Activated naive CD4-positive, alpha-beta T cell treated with anti-CD3 and anti-CD28 coated beads, Interleukin-2, amount 50 U/mL, for 72 hours (primary cell): ENCODE measurements at regions not wholly inside any gene's neighbourhood (a gene's known extent, or its start where the extent isn't known, plus 50 kb on each side); places are given as distances from the start of the nearest gene placed in this dataset.

Experiments used
- ATAC-seq, 2 donors: fragments of 150-1000 bp; cut with Tn5 transposase; 2 replicates each; pipeline ENCODE4 v1.10.0; 2021; ENCODE audit warnings: mild to moderate bottlenecking in 2 of 2, moderate library complexity in 2 of 2
- DNase-seq, 2 donors: peaks; one replicate each; pipeline ENCODE4 v3.0.0; 2021 to 2022; ENCODE audit warnings: low spot score in 2 of 2
- H3K27ac Mint-ChIP-seq, 2 donors: one replicate each; pipeline ENCODE4 v1.8.0; 2022; ENCODE audit warnings: mild to moderate bottlenecking in 2 of 2, mixed read lengths in 2 of 2
- H3K36me3 Mint-ChIP-seq, 2 donors: one replicate each; pipeline ENCODE4 v1.8.0; 2022; ENCODE audit warnings: mixed read lengths in 2 of 2
- H3K9me3 Mint-ChIP-seq, 2 donors: one replicate each; pipeline ENCODE4 v1.8.0; 2022; ENCODE audit warnings: mixed read lengths in 2 of 2

- H3K27ac Mint-ChIP-seq = no peak overlapping the region
- H3K36me3 Mint-ChIP-seq = peaks cover 0 to 22% of the 10 kb centered on the region in 2 donors
- peaks cover 32 to 33% of the 10 kb centered on the region in 2 donors for H3K9me3 Mint-ChIP-seq
- ATAC-seq = no peak
- no peak for DNase-seq
Observed at GRCh38 chr11:38226684-38227083, 1628.6 kb upstream of the RAG2 start.

DNA sequence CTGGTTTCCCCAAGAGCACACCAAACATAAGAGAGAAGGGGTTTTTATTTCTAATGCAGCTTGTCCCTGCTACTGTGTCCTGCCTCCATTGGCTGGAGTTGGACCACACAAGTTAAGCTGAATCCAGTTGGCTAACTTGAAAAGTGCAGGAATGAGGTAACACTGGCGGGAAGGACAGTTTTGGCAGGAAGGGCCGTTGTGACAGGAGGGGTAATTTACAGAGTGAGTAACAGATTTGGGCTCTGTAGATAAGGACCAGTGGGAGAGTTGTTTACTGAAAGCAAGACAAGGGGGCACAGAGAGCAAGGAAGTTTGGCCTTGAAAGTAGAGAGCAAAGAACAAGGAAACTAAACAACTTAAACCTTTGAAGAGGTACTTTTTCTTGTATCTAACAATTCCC lies 1623.3 kb upstream of the RAG2 start:
- H3K36me3 Mint-ChIP-seq = peaks cover 0 to 17% of the 10 kb centered on the region in 2 donors
- no peak for DNase-seq
- no peak for ATAC-seq
- peaks cover 20 to 29% of the 10 kb centered on the region in 2 donors for H3K9me3 Mint-ChIP-seq
- no peak overlapping the region for H3K27ac Mint-ChIP-seq

- Mint-ChIP-seq H3K9me3 (peaks cover 16 to 24% of the 10 kb centered on the region in 2 donors), H3K27ac (no peak overlapping the region), H3K36me3 (peaks cover 0 to 16% of the 10 kb centered on the region in 2 donors)
- DNase-seq = no peak
- ATAC-seq = no peak
Observed at GRCh38 chr11:38219636-38220035, 1621.6 kb upstream of the RAG2 start.

DNA sequence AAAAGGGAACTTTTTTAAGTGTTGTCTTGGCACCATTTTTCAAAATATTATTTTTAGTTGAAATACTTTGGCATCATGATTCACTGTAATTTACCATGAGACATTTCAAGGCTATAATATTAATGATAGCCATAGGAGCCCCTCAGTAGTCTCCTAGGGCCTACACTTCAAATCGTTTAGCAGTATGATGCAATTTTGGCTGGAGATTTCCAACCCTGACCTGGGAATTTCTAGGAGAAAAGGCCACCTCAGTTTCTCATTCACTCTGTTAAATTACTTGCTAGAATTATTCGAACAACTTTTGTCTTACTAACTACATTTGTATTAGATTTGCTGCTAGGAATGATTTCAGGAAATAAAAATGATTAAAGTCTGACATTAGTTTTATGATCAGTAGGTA lies 1610.9 kb upstream of the RAG2 start:
- Mint-ChIP-seq H3K27ac (no peak overlapping the region), H3K36me3 (no peaks in the 10 kb centered on the region), H3K9me3 (peaks cover 12 to 15% of the 10 kb centered on the region in 2 donors)
- no peak for ATAC-seq
- DNase-seq = no peak

DNA sequence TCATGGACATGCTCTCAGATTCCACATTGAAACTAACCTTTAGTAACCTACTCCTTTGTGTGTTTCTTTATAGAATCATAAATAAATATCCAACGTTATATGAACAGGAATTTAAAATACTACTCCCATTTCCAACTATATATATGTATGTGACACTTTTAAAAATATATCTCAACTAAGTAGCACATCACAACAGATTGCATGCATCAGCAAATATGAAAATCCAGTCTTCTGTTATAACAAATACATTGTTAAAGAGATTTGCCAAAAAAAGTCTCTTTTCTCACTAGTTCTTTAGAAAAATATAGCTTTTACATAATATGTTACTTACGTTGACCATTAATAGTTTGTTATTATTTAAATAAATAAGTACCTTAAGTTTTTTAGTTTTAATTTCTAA lies 1608.6 kb upstream of the RAG2 start:
- Mint-ChIP-seq H3K27ac (no peak overlapping the region), H3K9me3 (peaks cover 16 to 22% of the 10 kb centered on the region in 2 donors), H3K36me3 (no peaks in the 10 kb centered on the region)
- ATAC-seq (no peak), DNase-seq (no peak)

- DNase-seq = no peak
- Mint-ChIP-seq H3K36me3 (peaks cover 0 to 6% of the 10 kb centered on the region in 2 donors), H3K27ac (no peak overlapping the region), H3K9me3 (peaks cover 15 to 18% of the 10 kb centered on the region in 2 donors)
- ATAC-seq = no peak
Observed at GRCh38 chr11:38191101-38191500, 1593.1 kb upstream of the RAG2 start.

GRCh38 chr11:38182126-38182866 lies 1584.3 kb upstream of the RAG2 start:
- DNase-seq (no peak), ATAC-seq (no peak)
- no peaks in the 10 kb centered on the region for H3K36me3 Mint-ChIP-seq
- H3K27ac Mint-ChIP-seq = no peak overlapping the region
- peaks cover 0 to 14% of the 10 kb centered on the region in 2 donors for H3K9me3 Mint-ChIP-seq

DNA sequence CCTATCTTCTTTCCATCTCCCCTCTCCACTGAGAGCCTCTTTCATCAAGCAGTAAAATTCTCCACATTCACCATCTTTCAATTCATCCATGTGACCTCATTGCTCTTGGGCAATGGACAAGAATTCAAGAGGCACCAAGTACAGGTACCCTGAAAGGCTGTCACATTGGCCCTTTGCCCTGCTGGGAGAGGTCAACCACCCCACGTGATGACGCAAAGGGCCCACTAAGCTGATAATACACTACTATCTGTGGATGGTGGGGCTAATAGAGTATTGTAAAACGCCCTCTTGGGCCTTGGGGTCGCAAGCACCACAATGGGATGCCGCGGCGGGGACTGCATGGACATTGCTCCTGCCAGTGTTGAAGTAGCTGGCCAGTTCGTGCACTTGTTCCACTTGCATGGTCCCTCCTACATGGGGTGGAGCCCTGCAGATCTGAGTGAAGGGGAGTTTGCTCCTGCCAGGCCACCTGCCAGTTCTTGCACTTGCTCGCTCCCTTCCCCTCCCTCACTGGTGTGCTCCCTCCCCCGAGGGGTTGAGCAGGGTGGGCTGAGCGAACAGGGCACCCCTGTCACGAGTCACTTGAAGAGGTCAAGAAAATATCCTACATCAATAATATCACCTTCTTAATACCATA lies 1578.8 kb upstream of the RAG2 start:
- no peak for ATAC-seq
- Mint-ChIP-seq H3K27ac (no peak overlapping the region), H3K36me3 (no peaks in the 10 kb centered on the region), H3K9me3 (peaks cover 0 to 10% of the 10 kb centered on the region in 2 donors)
- DNase-seq = no peak

DNA sequence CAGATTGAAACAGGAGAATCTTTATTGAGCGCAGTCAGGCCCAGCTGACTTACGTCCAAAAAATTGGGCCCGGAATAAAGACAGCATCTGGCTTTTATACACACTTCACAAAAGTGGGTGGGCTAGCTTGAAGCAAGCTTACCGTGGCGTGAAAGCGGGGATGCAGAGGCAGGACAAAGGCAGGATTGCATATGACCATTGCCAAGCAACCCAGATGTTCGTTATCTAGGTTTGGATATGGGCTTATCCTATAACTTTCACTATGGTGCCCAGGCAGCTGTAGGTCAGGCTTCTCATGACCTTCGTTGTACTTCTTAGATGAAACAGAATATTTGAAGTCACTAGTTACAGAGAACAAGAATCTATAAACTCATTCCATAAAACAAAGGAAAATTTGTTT lies 1575.6 kb upstream of the RAG2 start:
- Mint-ChIP-seq H3K9me3 (peaks cover 0 to 9% of the 10 kb centered on the region in 2 donors), H3K27ac (no peak overlapping the region), H3K36me3 (no peaks in the 10 kb centered on the region)
- DNase-seq = no peak
- no peak for ATAC-seq

GRCh38 chr11:38169286-38169685 lies 1571.2 kb upstream of the RAG2 start:
- ATAC-seq = no peak
- no peak for DNase-seq
- H3K36me3 Mint-ChIP-seq = no peaks in the 10 kb centered on the region
- H3K9me3 Mint-ChIP-seq = peaks cover 6 to 21% of the 10 kb centered on the region in 2 donors
- no peak overlapping the region for H3K27ac Mint-ChIP-seq

DNA sequence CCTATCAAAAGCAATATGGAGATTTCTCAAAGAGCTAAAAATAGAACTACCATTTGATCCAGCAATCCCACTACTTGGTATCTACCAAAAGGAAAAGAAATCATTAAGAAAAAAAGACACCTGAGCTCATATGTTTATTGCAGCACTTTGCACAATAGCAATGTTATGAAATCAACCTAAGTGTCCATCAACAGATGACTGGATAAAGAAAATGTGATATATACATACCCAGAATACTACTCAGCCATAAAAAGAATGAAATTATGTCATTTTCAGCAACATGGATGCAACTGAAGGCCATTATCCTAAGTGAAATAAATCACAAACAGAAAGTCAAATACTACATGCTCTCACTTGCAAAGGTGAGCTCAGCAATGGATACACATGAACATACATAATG lies 1565.5 kb upstream of the RAG2 start:
- Mint-ChIP-seq H3K9me3 (peaks cover 21 to 37% of the 10 kb centered on the region in 2 donors), H3K27ac (no peak overlapping the region), H3K36me3 (peaks cover 0 to 6% of the 10 kb centered on the region in 2 donors)
- DNase-seq (no peak), ATAC-seq (no peak)

DNA sequence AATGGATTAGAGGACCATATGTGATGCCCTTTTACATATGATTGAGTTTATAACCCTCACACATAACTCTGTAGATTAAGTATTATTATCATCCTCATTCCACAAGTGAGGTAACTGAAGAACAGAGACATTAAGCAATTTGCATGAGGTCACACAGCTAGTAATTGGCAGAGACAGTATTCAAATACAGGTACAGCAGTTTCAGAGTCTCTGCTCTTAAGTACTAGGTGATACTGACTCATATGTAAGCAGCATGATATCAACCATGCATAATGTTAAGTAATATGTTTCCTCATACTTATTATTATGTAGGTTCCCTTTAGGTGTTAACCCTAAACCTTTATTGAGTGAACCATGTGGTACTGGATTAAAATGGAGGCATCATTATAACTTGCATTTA lies 1562.4 kb upstream of the RAG2 start:
- Mint-ChIP-seq H3K27ac (no peak overlapping the region), H3K9me3 (peaks cover 21 to 37% of the 10 kb centered on the region in 2 donors), H3K36me3 (peaks cover 0 to 6% of the 10 kb centered on the region in 2 donors)
- no peak for DNase-seq
- no peak for ATAC-seq

DNA sequence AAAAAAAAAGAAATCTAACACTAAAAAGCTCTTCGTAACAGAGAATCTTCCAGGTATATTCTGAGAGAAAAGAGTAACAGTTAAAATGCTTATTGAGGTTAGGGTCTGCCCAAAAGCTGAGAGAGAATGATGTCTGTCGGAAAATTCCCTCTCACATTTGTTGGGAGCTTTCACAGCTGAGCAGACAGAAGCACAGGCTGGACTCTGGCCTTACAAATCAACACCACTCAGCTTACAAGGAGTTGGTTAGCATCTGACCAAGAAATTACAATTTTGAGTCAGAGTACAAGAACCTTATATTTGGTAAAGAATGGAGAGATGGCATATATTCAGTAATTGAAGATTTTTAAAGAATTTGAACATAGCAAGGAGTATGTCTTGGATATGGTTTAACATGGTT lies 1561.0 kb upstream of the RAG2 start:
- Mint-ChIP-seq H3K9me3 (peaks cover 22 to 37% of the 10 kb centered on the region in 2 donors), H3K27ac (no peak overlapping the region), H3K36me3 (peaks cover 0 to 6% of the 10 kb centered on the region in 2 donors)
- DNase-seq (no peak), ATAC-seq (no peak)

DNA sequence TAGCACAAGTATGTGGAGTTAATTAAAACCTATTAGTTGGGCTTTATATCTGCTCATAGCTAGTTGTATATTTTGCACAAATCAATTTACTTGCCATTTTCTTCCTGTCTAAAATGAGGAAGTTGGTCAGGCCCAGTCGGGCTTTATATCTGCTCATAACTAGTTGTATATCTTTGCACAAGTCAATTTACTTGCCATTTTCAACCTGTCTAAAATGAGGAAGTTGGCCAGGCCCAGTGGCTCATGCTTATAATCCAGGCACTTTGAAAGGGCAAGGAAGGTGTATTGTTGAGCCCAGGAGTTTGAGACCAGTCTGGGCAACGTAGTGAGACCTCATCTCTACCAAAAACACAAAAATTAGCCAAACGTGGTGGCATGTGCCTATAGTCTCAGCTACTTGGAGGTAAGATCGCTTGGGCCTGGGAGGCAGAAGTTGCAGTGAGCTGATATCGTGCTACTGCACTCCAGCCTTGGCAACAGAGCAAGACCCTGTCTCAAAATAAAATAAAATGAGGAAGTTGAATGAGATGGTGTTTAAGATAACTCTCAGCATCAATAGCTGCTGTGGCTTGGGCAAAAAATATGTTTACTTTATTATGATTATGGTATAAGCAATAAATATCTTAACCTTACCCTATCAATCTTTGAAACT lies 1558.6 kb upstream of the RAG2 start:
- no peak overlapping the region for H3K27ac Mint-ChIP-seq
- DNase-seq = no peak
- H3K36me3 Mint-ChIP-seq = no peaks in the 10 kb centered on the region
- no peak for ATAC-seq
- peaks cover 10 to 30% of the 10 kb centered on the region in 2 donors for H3K9me3 Mint-ChIP-seq

DNA sequence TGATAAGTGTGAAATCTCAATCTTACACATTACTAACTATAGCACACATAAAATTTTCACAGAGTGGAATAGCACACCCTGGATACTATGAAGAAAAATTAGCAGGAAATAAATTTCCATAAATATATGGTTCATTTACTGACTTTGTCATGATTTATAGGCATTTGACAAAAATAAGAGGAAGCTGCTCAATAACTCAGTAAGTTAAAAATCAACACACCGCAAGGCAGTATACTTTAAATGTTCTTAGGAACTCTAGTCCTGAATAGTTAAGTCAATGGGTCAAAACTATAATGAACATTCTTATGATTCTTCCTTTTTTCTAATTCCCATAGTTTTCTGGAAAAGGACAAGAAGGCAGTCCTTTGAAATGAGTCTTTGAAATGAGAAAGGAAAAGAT lies 1557.8 kb upstream of the RAG2 start:
- DNase-seq = no peak
- H3K9me3 Mint-ChIP-seq = peaks cover 11 to 31% of the 10 kb centered on the region in 2 donors
- no peaks in the 10 kb centered on the region for H3K36me3 Mint-ChIP-seq
- ATAC-seq = no peak
- H3K27ac Mint-ChIP-seq = no peak overlapping the region

DNA sequence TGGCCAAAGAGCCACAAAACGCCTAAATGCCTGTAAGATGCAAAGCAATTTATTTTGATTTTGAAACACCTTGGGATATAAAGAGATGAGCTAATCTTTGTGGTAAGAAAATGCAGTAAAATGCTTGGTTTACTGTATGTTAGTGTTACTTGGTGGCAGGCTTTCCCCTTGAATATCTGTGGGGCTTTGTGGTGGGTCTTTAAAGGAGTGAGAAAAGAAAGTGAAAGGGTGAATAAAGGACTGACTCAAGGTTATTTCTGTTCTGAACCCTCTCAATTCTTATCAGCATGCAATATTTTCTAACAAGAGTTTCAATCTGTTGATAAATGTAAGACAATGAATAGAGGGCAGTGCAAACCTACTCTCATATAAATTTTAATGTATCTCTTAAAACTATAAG lies 1555.9 kb upstream of the RAG2 start:
- H3K36me3 Mint-ChIP-seq = no peaks in the 10 kb centered on the region
- peaks cover 14 to 30% of the 10 kb centered on the region in 2 donors for H3K9me3 Mint-ChIP-seq
- DNase-seq (no peak), ATAC-seq (no peak)
- no peak overlapping the region for H3K27ac Mint-ChIP-seq

- H3K27ac Mint-ChIP-seq = no peak overlapping the region
- ATAC-seq (no peak), DNase-seq (no peak)
- H3K36me3 Mint-ChIP-seq = peaks cover 0 to 4% of the 10 kb centered on the region in 2 donors
- H3K9me3 Mint-ChIP-seq = peaks cover 9 to 20% of the 10 kb centered on the region in 2 donors
Observed at GRCh38 chr11:38143852-38144251, 1545.8 kb upstream of the RAG2 start.
